ENCODE measurements at regions not wholly inside any gene's neighbourhood (a gene's known extent, or its start where the extent isn't known, plus 50 kb on each side); places are given as distances from the start of the nearest gene placed in this dataset.

DNA sequence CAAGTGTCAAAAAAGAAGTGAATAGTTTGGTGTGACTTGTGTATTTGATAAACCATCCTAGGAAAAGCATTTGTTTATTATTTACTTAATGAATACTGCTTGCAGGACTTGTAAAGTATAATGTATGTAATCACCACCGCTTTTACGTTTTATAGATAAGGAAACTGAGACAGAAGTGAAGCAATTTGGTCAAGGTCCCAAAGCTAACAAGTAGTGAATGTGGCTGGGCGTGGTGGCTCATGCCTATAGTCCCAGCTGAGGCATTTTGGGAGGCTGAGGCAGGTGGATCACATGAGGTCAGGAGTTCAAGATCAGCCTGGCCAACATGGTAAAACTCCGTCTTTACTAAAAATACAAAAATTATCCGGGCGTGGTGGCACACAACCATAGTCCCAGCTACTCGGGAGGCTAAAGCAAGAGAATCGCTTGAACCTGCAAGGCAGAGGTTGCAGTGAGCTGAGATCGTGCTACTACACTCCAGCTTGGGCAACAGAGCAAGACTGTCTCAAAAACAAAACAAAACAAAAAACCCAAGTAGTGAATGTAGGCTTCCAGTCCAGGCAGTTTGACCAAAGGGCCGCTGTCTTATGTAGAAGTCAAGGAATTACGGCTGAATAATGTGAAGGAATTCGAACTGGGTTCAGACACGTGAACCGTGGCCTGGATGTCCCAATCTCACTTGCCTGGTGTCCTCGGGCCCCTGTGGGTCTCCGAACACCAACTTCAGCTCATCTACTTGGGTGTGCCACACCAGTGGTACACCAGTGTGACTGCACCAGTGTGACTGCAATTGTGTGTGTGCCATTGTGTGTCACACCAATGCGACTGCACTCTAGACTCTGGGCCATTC lies 88.3 kb upstream of the MED13L start:
- TF ChIP-seq, protein P1, sequence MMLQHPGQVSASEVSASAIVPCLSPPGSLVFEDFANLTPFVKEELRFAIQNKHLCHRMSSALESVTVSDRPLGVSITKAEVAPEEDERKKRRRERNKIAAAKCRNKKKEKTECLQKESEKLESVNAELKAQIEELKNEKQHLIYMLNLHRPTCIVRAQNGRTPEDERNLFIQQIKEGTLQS (IDR thresholded peaks at IDR 0.05) = no peak
- no peak for TF ChIP-seq REST (IDR thresholded peaks at IDR 0.05)
- TF ChIP-seq, protein P2, sequence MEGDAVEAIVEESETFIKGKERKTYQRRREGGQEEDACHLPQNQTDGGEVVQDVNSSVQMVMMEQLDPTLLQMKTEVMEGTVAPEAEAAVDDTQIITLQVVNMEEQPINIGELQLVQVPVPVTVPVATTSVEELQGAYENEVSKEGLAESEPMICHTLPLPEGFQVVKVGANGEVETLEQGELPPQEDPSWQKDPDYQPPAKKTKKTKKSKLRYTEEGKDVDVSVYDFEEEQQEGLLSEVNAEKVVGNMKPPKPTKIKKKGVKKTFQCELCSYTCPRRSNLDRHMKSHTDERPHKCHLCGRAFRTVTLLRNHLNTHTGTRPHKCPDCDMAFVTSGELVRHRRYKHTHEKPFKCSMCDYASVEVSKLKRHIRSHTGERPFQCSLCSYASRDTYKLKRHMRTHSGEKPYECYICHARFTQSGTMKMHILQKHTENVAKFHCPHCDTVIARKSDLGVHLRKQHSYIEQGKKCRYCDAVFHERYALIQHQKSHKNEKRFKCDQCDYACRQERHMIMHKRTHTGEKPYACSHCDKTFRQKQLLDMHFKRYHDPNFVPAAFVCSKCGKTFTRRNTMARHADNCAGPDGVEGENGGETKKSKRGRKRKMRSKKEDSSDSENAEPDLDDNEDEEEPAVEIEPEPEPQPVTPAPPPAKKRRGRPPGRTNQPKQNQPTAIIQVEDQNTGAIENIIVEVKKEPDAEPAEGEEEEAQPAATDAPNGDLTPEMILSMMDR (IDR thresholded peaks at IDR 0.05; ENCODE audit: low read depth, low read length, missing input control) = no peak
- TF ChIP-seq RAD21 (IDR thresholded peaks at IDR 0.05) = no peak
- no peak for TF ChIP-seq GABPA (IDR thresholded peaks at IDR 0.05 in 1 of 2, conservative IDR thresholded peaks at IDR 0.05 in 1 of 2)
